ENCODE measurements at regions not wholly inside any gene's neighbourhood (a gene's known extent, or its start where the extent isn't known, plus 50 kb on each side); places are given as distances from the start of the nearest gene placed in this dataset.
A peak's percentile ranks its signal among the peaks of the same experiment; 100 is the strongest.

- DNase-seq (ENCODE audit: low read depth), result no peak
These were observed 283.9 kb upstream of the FOXQ1 start for GRCh38 chr6:1027795-1028569.

GRCh38 chr6:1027109-1027794 is 284.6 kb upstream of the FOXQ1 start:
- DNase-seq (ENCODE audit: low read depth), result peak; percentile 62

- DNase-seq (ENCODE audit: low read depth), result no peak
These were observed 286.1 kb upstream of the FOXQ1 start for GRCh38 chr6:1025821-1026220.

DNA sequence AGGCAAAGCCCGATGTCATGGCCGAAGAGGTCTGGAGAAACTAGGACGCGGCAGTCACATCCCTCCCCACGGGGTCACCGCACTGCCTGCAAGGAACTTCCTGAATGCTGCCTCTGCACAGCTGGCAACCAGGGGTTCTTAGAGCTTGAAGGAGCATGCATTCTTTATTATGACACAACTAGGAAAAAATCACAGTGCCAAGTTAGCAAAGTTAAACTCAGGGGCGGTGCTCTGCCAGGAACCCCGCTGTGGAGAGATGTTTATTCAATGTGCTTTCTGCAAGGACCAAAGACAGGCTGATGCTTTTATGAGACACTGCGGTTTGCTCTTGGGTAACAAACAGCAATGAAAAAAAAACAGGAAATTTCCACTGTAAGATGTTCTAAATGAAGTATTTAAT is 287.3 kb upstream of the FOXQ1 start:
- peak; percentile 83 for DNase-seq (ENCODE audit: low read depth)

GRCh38 chr6:1024161-1024560 is 287.7 kb upstream of the FOXQ1 start:
- no peak for DNase-seq (ENCODE audit: low read depth)

DNA sequence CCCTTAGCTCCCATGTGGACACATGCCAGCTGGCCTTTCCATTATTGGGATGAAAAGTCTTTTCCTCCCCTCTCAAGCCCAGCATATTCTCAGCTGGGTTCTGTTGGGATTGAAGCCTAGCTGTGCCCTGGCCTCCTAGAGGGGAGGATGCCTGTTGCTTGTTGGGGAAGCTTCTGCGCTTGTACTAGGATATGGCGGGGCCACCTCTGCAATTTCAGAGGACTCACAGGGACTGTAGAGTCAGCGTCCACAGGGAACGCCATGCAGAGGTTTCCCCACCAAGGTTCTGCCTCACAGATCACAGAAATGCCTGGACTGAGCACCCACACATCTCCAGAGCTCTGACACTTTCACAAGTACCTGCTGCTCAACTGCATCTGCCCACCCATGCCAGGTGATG is 288.7 kb upstream of the FOXQ1 start:
- no peak for DNase-seq (ENCODE audit: low read depth)

- no peak for DNase-seq (ENCODE audit: low read depth)
These were observed 289.2 kb upstream of the FOXQ1 start for GRCh38 chr6:1022719-1023118.

- no peak for DNase-seq (ENCODE audit: low read depth)
These were observed 291.1 kb upstream of the FOXQ1 start for GRCh38 chr6:1020837-1021236.

DNA sequence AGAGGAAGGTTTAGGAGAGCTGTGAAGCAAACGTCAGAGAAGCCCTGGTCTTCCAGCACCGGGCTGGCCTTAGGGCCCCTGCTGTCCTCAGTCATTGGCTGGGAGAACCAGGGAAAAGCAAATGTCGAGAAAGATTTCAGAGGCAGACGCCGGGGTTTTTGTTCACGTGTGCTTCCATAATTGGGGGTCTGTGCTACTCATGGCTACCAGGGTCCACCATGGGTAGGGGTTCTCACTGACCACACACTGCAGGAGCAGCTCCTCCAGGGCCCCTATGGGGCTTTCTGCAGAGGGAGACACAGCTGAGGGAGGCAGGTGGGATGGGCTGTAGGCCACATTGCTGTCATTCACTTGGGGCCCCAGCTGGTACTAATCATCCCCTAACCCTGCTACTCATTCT is 291.8 kb upstream of the FOXQ1 start:
- no peak for DNase-seq (ENCODE audit: low read depth)

GRCh38 chr6:1018041-1018440 is 293.9 kb upstream of the FOXQ1 start:
- no peak for DNase-seq (ENCODE audit: low read depth)

- DNase-seq (ENCODE audit: low read depth), result no peak
These were observed 295.3 kb upstream of the FOXQ1 start for GRCh38 chr6:1016329-1017302.

GRCh38 chr6:1015825-1016224 is 296.1 kb upstream of the FOXQ1 start:
- DNase-seq (ENCODE audit: low read depth), result no peak

- no peak for DNase-seq (ENCODE audit: low read depth)
These were observed 297.5 kb upstream of the FOXQ1 start for GRCh38 chr6:1014431-1014807.

DNA sequence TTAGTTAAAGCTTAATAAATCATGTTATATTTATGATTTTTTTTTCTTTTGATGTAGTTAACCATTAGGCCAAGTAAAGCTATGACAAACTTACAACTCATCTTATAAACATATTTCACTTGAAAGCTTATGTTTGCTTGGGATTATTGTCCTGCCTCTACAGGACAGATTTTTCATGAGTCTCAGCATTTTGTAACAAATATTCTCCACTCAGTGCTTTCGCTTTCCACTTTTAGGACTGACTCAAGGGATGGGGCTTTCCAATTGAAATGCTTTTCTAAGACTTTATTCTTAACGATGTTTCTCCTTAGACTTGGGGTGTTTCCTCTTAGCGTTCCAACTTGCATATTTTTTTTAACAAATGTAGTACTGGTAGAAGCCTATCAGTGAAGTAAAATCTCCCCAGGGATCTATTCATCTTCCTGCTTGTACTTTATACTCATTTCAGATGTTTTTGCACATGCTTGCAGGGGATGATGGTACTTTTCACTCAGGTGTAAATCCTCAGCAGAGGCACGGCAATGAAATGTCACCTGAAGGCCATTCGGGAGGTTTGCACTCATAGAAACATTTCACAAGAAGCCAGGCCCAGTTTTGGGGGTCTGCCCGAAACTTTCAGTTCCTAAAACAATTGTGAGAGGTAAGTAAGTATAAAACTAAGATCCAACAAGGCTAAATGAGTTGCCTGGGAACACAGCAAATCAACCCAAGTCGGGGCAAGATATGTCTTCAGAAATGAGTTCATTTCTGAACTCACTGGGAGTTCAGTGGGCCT is 298.1 kb upstream of the FOXQ1 start:
- DNase-seq (ENCODE audit: low read depth), result no peak

GRCh38 chr6:1009103-1009502 is 302.8 kb upstream of the FOXQ1 start:
- no peak for DNase-seq (ENCODE audit: low read depth)

DNA sequence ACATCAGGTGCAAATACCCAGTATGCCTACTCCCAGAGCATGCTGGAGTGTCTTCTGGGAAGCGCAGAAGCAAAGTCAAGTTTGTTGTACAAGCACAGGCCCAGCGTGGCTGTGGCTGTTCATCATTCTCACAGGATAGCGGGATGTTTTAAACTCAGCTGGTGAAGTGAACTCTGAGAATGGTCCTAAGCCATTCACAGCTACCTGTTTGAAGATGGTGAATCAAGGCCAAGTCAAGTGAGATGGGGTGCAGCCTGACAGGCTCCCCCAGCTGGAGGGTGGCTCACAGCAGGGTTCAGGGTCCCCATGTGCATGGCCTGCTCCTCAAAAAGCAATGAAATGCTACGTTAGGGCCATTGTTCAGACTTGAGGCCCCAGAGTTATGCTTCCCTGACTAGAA is 304.7 kb upstream of the FOXQ1 start:
- DNase-seq (ENCODE audit: low read depth), result no peak

GRCh38 chr6:1004885-1005630 is 306.8 kb upstream of the FOXQ1 start:
- no peak for DNase-seq (ENCODE audit: low read depth)

- no peak for DNase-seq (ENCODE audit: low read depth)
These were observed 308.3 kb upstream of the FOXQ1 start for GRCh38 chr6:1003394-1004160.

- no peak for DNase-seq (ENCODE audit: low read depth)
These were observed 308.9 kb upstream of the FOXQ1 start for GRCh38 chr6:1002989-1003388.

DNA sequence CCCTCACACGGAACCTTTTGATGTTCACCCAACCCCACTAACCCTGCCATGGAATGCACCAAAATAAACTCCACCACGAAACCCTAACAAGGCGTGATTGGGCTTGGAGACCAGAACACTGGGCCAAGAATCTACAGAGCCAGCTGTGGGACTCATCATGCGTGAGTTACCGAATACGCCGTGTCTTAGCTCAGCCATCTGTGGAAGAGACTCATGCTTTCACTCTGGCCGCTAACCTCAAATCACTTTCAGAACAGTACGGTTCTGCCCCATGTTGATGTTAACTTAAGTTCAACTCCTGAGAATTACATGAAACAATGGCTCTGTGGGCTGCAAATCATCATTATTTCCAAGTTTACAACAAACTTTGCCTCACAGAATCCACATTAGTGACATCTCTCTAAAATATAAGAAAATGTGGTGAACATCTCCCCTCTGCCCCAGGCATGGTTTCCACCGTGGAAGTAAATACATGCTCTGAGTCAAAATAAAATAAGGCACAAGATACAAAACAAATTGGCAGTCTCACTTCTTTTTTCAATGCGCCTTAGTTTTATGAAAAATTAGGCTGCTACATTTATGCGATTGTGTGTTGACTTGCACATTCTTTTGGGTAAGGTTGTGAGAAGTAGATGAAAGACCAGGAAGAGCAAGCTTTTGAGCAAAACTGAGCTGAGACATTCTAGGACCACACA is 308.9 kb upstream of the EXOC2 start:
- DNase-seq (ENCODE audit: low read depth), result no peak
